WERI-Rb-1 (cell line): ENCODE measurements at regions not wholly inside any gene's neighbourhood (a gene's known extent, or its start where the extent isn't known, plus 50 kb on each side); places are given as distances from the start of the nearest gene placed in this dataset.

Experiments
- DNase-seq: peaks from one replicate; pipeline ENCODE4 v3.0.0-alpha.2; 2020
- H3K27ac ChIP-seq: fragments of 250-450 bp; sonication (Bioruptor Pico); 2 replicates; pipeline ENCODE4 v1.5.1; 2020; ENCODE audit warnings: mild to moderate bottlenecking, moderate library complexity
- H3K27me3 ChIP-seq: fragments of 250-450 bp; sonication (Bioruptor Pico); 2 replicates; pipeline ENCODE4 v1.5.1; 2021; ENCODE audit warnings: mild to moderate bottlenecking, low read depth, moderate library complexity; ENCODE audit not compliant: insufficient read depth, severe bottlenecking
- H3K36me3 ChIP-seq: fragments of 250-450 bp; sonication (Bioruptor Pico); 2 replicates; pipeline ENCODE4 v1.5.1; 2020; ENCODE audit warnings: mild to moderate bottlenecking, moderate library complexity
- H3K4me3 ChIP-seq: 2 replicates; pipeline ENCODE4 v1.5.1; 2011; ENCODE audit warnings: low read depth, mild to moderate bottlenecking, control low read depth, low read length
- H3K9me3 ChIP-seq: fragments of 250-450 bp; sonication (Bioruptor Pico); 2 replicates; pipeline ENCODE4 v1.5.1; 2021; ENCODE audit warnings: mild to moderate bottlenecking, moderate library complexity; ENCODE audit not compliant: severe bottlenecking
- TF ChIP-seq, protein P1 (sequence below): IDR thresholded peaks from 2 replicates; pipeline ENCODE4 v1.5.1; 2011; ENCODE audit warnings: low read depth, mild to moderate bottlenecking, control low read depth, inconsistent platforms, low read length

GRCh38 chr16:49121636-49122035 is 160.0 kb downstream of the CBLN1 start:
- Histone ChIP-seq H3K36me3 (no peaks in the 10 kb centered on the region), H3K4me3 (no peak overlapping the region), H3K27ac (no peak overlapping the region), H3K9me3 (no peaks in the 10 kb centered on the region), H3K27me3 (no peaks in the 10 kb centered on the region)
- no peak for DNase-seq
- TF ChIP-seq, protein P1, sequence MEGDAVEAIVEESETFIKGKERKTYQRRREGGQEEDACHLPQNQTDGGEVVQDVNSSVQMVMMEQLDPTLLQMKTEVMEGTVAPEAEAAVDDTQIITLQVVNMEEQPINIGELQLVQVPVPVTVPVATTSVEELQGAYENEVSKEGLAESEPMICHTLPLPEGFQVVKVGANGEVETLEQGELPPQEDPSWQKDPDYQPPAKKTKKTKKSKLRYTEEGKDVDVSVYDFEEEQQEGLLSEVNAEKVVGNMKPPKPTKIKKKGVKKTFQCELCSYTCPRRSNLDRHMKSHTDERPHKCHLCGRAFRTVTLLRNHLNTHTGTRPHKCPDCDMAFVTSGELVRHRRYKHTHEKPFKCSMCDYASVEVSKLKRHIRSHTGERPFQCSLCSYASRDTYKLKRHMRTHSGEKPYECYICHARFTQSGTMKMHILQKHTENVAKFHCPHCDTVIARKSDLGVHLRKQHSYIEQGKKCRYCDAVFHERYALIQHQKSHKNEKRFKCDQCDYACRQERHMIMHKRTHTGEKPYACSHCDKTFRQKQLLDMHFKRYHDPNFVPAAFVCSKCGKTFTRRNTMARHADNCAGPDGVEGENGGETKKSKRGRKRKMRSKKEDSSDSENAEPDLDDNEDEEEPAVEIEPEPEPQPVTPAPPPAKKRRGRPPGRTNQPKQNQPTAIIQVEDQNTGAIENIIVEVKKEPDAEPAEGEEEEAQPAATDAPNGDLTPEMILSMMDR: no peak

GRCh38 chr16:49120631-49121030 is 161.0 kb downstream of the CBLN1 start:
- no peak for DNase-seq
- Histone ChIP-seq H3K36me3 (no peaks in the 10 kb centered on the region), H3K9me3 (no peaks in the 10 kb centered on the region), H3K4me3 (no peak overlapping the region), H3K27ac (no peak overlapping the region), H3K27me3 (no peaks in the 10 kb centered on the region)
- TF ChIP-seq, protein P1: peak; percentile 28; the same call in 1 of the 2 replicates

- H3K27ac ChIP-seq: no peak overlapping the region
- H3K36me3 ChIP-seq: no peaks in the 10 kb centered on the region
- no peak overlapping the region for H3K4me3 ChIP-seq
- H3K27me3 ChIP-seq: no peaks in the 10 kb centered on the region
- TF ChIP-seq, protein P1: no peak
- H3K9me3 ChIP-seq: no peaks in the 10 kb centered on the region
- DNase-seq: no peak
These were observed 164.8 kb downstream of the CBLN1 start for GRCh38 chr16:49116873-49117272.

GRCh38 chr16:49115956-49116355 is 165.7 kb downstream of the CBLN1 start:
- H3K27me3 ChIP-seq: no peaks in the 10 kb centered on the region
- H3K36me3 ChIP-seq: no peaks in the 10 kb centered on the region
- no peaks in the 10 kb centered on the region for H3K9me3 ChIP-seq
- H3K27ac ChIP-seq: no peak overlapping the region
- TF ChIP-seq, protein P1: no peak
- no peak overlapping the region for H3K4me3 ChIP-seq
- DNase-seq: no peak

GRCh38 chr16:49112754-49113153 is 168.9 kb downstream of the CBLN1 start:
- Histone ChIP-seq H3K9me3 (no peaks in the 10 kb centered on the region), H3K27ac (no peak overlapping the region), H3K4me3 (no peak overlapping the region), H3K36me3 (no peaks in the 10 kb centered on the region), H3K27me3 (no peaks in the 10 kb centered on the region)
- no peak for DNase-seq
- TF ChIP-seq, protein P1: no peak

- DNase-seq: no peak
These were observed 170.3 kb downstream of the CBLN1 start for GRCh38 chr16:49111351-49111750.

More at GRCh38 chr16:49111351-49111750, 170.3 kb downstream of the CBLN1 start:
- H3K27me3 ChIP-seq: no peaks in the 10 kb centered on the region
- TF ChIP-seq, protein P1: no peak
- H3K9me3 ChIP-seq: no peaks in the 10 kb centered on the region
- H3K4me3 ChIP-seq: no peak overlapping the region
- H3K27ac ChIP-seq: no peak overlapping the region
- H3K36me3 ChIP-seq: no peaks in the 10 kb centered on the region
